ENCODE measurements at regions not wholly inside any gene's neighbourhood (a gene's known extent, or its start where the extent isn't known, plus 50 kb on each side); places are given as distances from the start of the nearest gene placed in this dataset.

GRCh38 chr9:109560470-109561132 is 62.5 kb upstream of the PTPN3 start:
- DNase-seq (ENCODE audit: low read depth, low spot score) = no peak
- POLR2A ChIA-PET = no interaction called here
- CTCF ChIA-PET = no interaction called here
- no peaks in the 10 kb centered on the region for H3K27me3 ChIP-seq (ENCODE audit: control insufficient read depth in 2 of 2, insufficient read depth in 2 of 2, low read length in 2 of 2)
- no peak for FAIRE-seq
- no peaks in the 10 kb centered on the region for H3K79me2 ChIP-seq (ENCODE audit: control insufficient read depth, insufficient read depth, low read length)
- TF ChIP-seq GATA2 (IDR thresholded peaks at IDR 0.05; ENCODE audit: insufficient read depth, insufficient read length, low read depth, low read length) (no peak), EZH2 (IDR thresholded peaks at IDR 0.05; ENCODE audit: borderline replicate concordance, low read depth, low read length, severe bottlenecking) (no peak), MYC (IDR thresholded peaks at IDR 0.05; ENCODE audit: low read depth, low read length) (no peak), POLR2AphosphoS5 (IDR thresholded peaks at IDR 0.05; ENCODE audit: insufficient read depth, low read depth, low read length) (no peak), FOS (IDR thresholded peaks at IDR 0.05; ENCODE audit: borderline replicate concordance, insufficient read depth, low read length) (no peak)
- TF ChIP-seq, protein P1, sequence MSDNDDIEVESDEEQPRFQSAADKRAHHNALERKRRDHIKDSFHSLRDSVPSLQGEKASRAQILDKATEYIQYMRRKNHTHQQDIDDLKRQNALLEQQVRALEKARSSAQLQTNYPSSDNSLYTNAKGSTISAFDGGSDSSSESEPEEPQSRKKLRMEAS (IDR thresholded peaks at IDR 0.05; ENCODE audit: insufficient read depth, insufficient read length) = no peak
- TF ChIP-seq, protein P2, sequence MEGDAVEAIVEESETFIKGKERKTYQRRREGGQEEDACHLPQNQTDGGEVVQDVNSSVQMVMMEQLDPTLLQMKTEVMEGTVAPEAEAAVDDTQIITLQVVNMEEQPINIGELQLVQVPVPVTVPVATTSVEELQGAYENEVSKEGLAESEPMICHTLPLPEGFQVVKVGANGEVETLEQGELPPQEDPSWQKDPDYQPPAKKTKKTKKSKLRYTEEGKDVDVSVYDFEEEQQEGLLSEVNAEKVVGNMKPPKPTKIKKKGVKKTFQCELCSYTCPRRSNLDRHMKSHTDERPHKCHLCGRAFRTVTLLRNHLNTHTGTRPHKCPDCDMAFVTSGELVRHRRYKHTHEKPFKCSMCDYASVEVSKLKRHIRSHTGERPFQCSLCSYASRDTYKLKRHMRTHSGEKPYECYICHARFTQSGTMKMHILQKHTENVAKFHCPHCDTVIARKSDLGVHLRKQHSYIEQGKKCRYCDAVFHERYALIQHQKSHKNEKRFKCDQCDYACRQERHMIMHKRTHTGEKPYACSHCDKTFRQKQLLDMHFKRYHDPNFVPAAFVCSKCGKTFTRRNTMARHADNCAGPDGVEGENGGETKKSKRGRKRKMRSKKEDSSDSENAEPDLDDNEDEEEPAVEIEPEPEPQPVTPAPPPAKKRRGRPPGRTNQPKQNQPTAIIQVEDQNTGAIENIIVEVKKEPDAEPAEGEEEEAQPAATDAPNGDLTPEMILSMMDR (IDR thresholded peaks at IDR 0.05; ENCODE audit: extremely low read depth in 1 of 2, insufficient read depth in 1 of 2, low read depth in 1 of 2, low read length in 2 of 2) = no peak
- H3K4me2 ChIP-seq (ENCODE audit: insufficient read depth, low read length) = no peak overlapping the region
- H3K9me1 ChIP-seq (replicated peaks; ENCODE audit: control insufficient read depth, extremely low read depth, insufficient read depth, low read length) = no peaks in the 10 kb centered on the region
- H2AFZ ChIP-seq (ENCODE audit: low read depth, low read length) = no peak overlapping the region
- no peaks in the 10 kb centered on the region for H3K36me3 ChIP-seq (ENCODE audit: control insufficient read depth in 2 of 2, extremely low read depth in 1 of 2, insufficient read depth in 2 of 2, low read length in 2 of 2)
- H3K4me3 ChIP-seq (replicated peaks in 1 of 3; ENCODE audit: insufficient read depth in 1 of 3, low read depth in 1 of 3, low read length in 3 of 3) = no peak overlapping the region
- no peaks in the 10 kb centered on the region for H3K9me3 ChIP-seq (replicated peaks; ENCODE audit: control insufficient read depth, insufficient read depth, low read length)
- no peaks in the 10 kb centered on the region for H3K4me1 ChIP-seq (ENCODE audit: control insufficient read depth, extremely low read depth, insufficient read depth, low read length)
- H3K27ac ChIP-seq (ENCODE audit: insufficient read depth, low read depth, low read length) = no peak overlapping the region
- no TSS peak for BruUV-seq (replicated peaks)
- dilution Hi-C loops (cut with MboI; ENCODE audit: extremely low pct_ligation_motif_present, low sequenced_read_pairs) = no loop called here
- intact Hi-C loops (cut with micrococcal nuclease) = no loop called here
- no peak overlapping the region for H3K9ac ChIP-seq (replicated peaks; ENCODE audit: extremely low read depth, insufficient read depth, low read length)
- no peaks in the 10 kb centered on the region for H4K20me1 ChIP-seq (replicated peaks; ENCODE audit: control insufficient read depth, extremely low read depth, insufficient read depth, low read length)

Data from endothelial cell of umbilical vein (primary cell).